ENCODE measurements at regions not wholly inside any gene's neighbourhood (a gene's known extent, or its start where the extent isn't known, plus 50 kb on each side); places are given as distances from the start of the nearest gene placed in this dataset.

DNA sequence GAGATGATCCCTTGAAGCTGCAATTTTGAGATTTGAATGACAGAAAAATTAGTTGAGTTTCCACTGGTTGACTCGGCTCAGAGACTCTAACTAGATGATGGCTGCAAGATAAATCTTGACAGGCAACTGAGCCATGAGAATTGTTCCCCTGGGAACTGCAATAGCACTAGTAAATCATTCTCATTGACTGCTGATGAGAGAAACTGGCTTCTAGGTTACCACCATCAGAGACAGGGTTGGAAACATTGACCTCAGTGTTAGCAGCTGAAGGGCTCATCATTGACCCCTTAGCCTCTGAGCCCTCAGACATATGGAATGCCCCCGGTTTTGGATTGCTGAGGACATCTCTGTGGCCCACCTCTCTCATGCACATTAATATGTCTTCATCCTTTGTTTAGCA is 125.4 kb upstream of the COX10 start (continued):
- TF ChIP-seq STAT1 (IDR thresholded peaks at IDR 0.05; ENCODE audit: unreplicated experiment) = no peak
- no peak for TF ChIP-seq EZH2 (IDR thresholded peaks at IDR 0.05; ENCODE audit: low read depth, unreplicated experiment)
- TF ChIP-seq POLR2AphosphoS5 (IDR thresholded peaks at IDR 0.05; ENCODE audit: low read depth) = no peak
- TF ChIP-seq ZNF114 (CRISPR knock-in tag; IDR thresholded peaks at IDR 0.05) = no peak

DNA sequence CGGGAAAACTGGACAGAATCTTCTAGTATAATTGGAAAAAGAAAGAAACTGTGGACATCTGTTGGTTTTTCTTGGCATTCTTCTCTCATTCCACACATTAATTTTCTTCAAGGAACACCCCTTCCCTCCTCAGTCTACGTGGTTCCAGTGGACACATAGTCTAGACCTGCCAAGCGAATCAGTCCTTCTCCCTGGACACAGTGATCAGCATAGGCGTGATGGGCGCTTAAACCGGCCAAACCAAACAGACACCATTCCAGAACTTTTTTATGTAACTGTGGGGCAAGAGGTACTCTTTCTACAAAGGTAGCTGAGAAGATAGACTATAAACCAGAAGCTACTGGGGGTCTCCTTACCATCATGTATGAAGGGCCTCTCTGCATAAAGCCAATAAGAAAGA is 121.8 kb upstream of the COX10 start:
- H3K36me3 ChIP-seq (ENCODE audit: insufficient read depth) = no peaks in the 10 kb centered on the region
- H3K27me3 Mint-ChIP-seq (ENCODE audit: insufficient read depth, low read depth, poor library complexity) = peaks cover 1% of the 10 kb centered on the region
- H3K4me1 ChIP-seq (ENCODE audit: insufficient read depth) = no peaks in the 10 kb centered on the region
- H3K27ac Mint-ChIP-seq = no peak overlapping the region
- no peaks in the 10 kb centered on the region for H3K79me2 ChIP-seq (replicated peaks; ENCODE audit: insufficient read depth)
- H3K27ac ChIP-seq (ENCODE audit: low read depth) = no peak overlapping the region
- H3K36me3 Mint-ChIP-seq (ENCODE audit: low read depth) = no peaks in the 10 kb centered on the region
- no peaks in the 10 kb centered on the region for H3K27me3 ChIP-seq (ENCODE audit: insufficient read depth)
- no peak overlapping the region for H3K4me2 ChIP-seq
- ATAC-seq = no peak
- H4K20me1 ChIP-seq (replicated peaks; ENCODE audit: insufficient read depth) = no peaks in the 10 kb centered on the region
- no peak for TF ChIP-seq ZNF331 (CRISPR knock-in tag; IDR thresholded peaks at IDR 0.05; ENCODE audit: low read depth)
- no peak for TF ChIP-seq POLR2AphosphoS5 (IDR thresholded peaks at IDR 0.05; ENCODE audit: low read depth)
- TF ChIP-seq EZH2phosphoT487 (IDR thresholded peaks at IDR 0.05; ENCODE audit: unreplicated experiment) = no peak
- TF ChIP-seq, protein P1, sequence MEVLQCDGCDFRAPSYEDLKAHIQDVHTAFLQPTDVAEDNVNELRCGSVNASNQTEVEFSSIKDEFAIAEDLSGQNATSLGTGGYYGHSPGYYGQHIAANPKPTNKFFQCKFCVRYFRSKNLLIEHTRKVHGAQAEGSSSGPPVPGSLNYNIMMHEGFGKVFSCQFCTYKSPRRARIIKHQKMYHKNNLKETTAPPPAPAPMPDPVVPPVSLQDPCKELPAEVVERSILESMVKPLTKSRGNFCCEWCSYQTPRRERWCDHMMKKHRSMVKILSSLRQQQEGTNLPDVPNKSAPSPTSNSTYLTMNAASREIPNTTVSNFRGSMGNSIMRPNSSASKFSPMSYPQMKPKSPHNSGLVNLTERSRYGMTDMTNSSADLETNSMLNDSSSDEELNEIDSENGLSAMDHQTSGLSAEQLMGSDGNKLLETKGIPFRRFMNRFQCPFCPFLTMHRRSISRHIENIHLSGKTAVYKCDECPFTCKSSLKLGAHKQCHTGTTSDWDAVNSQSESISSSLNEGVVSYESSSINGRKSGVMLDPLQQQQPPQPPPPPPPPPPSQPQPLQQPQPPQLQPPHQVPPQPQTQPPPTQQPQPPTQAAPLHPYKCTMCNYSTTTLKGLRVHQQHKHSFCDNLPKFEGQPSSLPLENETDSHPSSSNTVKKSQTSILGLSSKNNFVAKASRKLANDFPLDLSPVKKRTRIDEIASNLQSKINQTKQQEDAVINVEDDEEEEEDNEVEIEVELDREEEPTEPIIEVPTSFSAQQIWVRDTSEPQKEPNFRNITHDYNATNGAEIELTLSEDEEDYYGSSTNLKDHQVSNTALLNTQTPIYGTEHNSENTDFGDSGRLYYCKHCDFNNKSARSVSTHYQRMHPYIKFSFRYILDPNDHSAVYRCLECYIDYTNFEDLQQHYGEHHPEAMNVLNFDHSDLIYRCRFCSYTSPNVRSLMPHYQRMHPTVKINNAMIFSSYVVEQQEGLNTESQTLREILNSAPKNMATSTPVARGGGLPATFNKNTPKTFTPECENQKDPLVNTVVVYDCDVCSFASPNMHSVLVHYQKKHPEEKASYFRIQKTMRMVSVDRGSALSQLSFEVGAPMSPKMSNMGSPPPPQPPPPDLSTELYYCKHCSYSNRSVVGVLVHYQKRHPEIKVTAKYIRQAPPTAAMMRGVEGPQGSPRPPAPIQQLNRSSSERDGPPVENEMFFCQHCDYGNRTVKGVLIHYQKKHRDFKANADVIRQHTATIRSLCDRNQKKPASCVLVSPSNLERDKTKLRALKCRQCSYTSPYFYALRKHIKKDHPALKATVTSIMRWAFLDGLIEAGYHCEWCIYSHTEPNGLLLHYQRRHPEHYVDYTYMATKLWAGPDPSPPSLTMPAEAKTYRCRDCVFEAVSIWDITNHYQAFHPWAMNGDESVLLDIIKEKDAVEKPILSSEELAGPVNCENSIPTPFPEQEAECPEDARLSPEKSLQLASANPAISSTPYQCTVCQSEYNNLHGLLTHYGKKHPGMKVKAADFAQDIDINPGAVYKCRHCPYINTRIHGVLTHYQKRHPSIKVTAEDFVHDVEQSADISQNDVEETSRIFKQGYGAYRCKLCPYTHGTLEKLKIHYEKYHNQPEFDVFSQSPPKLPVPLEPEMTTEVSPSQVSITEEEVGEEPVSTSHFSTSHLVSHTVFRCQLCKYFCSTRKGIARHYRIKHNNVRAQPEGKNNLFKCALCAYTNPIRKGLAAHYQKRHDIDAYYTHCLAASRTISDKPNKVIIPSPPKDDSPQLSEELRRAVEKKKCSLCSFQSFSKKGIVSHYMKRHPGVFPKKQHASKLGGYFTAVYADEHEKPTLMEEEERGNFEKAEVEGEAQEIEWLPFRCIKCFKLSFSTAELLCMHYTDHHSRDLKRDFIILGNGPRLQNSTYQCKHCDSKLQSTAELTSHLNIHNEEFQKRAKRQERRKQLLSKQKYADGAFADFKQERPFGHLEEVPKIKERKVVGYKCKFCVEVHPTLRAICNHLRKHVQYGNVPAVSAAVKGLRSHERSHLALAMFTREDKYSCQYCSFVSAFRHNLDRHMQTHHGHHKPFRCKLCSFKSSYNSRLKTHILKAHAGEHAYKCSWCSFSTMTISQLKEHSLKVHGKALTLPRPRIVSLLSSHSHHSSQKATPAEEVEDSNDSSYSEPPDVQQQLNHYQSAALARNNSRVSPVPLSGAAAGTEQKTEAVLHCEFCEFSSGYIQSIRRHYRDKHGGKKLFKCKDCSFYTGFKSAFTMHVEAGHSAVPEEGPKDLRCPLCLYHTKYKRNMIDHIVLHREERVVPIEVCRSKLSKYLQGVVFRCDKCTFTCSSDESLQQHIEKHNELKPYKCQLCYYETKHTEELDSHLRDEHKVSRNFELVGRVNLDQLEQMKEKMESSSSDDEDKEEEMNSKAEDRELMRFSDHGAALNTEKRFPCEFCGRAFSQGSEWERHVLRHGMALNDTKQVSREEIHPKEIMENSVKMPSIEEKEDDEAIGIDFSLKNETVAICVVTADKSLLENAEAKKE (CRISPR knock-in tag; IDR thresholded peaks at IDR 0.05) = no peak
- TF ChIP-seq JUNB (IDR thresholded peaks at IDR 0.05; ENCODE audit: unreplicated experiment) = no peak
- TF ChIP-seq STAT1 (IDR thresholded peaks at IDR 0.05; ENCODE audit: unreplicated experiment) = no peak
- no peak for TF ChIP-seq NANOG (IDR thresholded peaks at IDR 0.05; ENCODE audit: borderline replicate concordance)
- no peak for TF ChIP-seq EZH2 (IDR thresholded peaks at IDR 0.05; ENCODE audit: low read depth, unreplicated experiment)
- no peak for TF ChIP-seq CREB1 (CRISPR knock-in tag; IDR thresholded peaks at IDR 0.05; ENCODE audit: low read depth)
- TF ChIP-seq, protein P2, sequence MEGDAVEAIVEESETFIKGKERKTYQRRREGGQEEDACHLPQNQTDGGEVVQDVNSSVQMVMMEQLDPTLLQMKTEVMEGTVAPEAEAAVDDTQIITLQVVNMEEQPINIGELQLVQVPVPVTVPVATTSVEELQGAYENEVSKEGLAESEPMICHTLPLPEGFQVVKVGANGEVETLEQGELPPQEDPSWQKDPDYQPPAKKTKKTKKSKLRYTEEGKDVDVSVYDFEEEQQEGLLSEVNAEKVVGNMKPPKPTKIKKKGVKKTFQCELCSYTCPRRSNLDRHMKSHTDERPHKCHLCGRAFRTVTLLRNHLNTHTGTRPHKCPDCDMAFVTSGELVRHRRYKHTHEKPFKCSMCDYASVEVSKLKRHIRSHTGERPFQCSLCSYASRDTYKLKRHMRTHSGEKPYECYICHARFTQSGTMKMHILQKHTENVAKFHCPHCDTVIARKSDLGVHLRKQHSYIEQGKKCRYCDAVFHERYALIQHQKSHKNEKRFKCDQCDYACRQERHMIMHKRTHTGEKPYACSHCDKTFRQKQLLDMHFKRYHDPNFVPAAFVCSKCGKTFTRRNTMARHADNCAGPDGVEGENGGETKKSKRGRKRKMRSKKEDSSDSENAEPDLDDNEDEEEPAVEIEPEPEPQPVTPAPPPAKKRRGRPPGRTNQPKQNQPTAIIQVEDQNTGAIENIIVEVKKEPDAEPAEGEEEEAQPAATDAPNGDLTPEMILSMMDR (conservative IDR thresholded peaks at IDR 0.05; ENCODE audit: low read depth in 2 of 2) = no peak
- TF ChIP-seq ZNF114 (CRISPR knock-in tag; IDR thresholded peaks at IDR 0.05) = no peak
- TF ChIP-seq, protein P3, sequence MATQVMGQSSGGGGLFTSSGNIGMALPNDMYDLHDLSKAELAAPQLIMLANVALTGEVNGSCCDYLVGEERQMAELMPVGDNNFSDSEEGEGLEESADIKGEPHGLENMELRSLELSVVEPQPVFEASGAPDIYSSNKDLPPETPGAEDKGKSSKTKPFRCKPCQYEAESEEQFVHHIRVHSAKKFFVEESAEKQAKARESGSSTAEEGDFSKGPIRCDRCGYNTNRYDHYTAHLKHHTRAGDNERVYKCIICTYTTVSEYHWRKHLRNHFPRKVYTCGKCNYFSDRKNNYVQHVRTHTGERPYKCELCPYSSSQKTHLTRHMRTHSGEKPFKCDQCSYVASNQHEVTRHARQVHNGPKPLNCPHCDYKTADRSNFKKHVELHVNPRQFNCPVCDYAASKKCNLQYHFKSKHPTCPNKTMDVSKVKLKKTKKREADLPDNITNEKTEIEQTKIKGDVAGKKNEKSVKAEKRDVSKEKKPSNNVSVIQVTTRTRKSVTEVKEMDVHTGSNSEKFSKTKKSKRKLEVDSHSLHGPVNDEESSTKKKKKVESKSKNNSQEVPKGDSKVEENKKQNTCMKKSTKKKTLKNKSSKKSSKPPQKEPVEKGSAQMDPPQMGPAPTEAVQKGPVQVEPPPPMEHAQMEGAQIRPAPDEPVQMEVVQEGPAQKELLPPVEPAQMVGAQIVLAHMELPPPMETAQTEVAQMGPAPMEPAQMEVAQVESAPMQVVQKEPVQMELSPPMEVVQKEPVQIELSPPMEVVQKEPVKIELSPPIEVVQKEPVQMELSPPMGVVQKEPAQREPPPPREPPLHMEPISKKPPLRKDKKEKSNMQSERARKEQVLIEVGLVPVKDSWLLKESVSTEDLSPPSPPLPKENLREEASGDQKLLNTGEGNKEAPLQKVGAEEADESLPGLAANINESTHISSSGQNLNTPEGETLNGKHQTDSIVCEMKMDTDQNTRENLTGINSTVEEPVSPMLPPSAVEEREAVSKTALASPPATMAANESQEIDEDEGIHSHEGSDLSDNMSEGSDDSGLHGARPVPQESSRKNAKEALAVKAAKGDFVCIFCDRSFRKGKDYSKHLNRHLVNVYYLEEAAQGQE (IDR thresholded peaks at IDR 0.05; ENCODE audit: unreplicated experiment) = no peak
- TF ChIP-seq, protein P4, sequence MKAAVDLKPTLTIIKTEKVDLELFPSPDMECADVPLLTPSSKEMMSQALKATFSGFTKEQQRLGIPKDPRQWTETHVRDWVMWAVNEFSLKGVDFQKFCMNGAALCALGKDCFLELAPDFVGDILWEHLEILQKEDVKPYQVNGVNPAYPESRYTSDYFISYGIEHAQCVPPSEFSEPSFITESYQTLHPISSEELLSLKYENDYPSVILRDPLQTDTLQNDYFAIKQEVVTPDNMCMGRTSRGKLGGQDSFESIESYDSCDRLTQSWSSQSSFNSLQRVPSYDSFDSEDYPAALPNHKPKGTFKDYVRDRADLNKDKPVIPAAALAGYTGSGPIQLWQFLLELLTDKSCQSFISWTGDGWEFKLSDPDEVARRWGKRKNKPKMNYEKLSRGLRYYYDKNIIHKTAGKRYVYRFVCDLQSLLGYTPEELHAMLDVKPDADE (IDR thresholded peaks at IDR 0.05) = no peak
- no peaks in the 10 kb centered on the region for H3K4me1 Mint-ChIP-seq
- 0 out of 3 replicates have a peak, but pooled peaks cover 3% of the 10 kb centered on the region for H3K9me3 Mint-ChIP-seq
- H3F3A ChIP-seq (replicated peaks; ENCODE audit: low read depth) = no peaks in the 10 kb centered on the region
- no peak overlapping the region for H3K4me3 Mint-ChIP-seq
- H3K4me3 ChIP-seq = no peak overlapping the region
- no peak overlapping the region for H2AFZ ChIP-seq
- no peak for DNase-seq (ENCODE audit: low spot score)
- H3K9me2 ChIP-seq (ENCODE audit: insufficient read depth) = peaks cover 11% of the 10 kb centered on the region

All from GM23338 (cell line).